ENCODE measurements at regions not wholly inside any gene's neighbourhood (a gene's known extent, or its start where the extent isn't known, plus 50 kb on each side); places are given as distances from the start of the nearest gene placed in this dataset.

DNA sequence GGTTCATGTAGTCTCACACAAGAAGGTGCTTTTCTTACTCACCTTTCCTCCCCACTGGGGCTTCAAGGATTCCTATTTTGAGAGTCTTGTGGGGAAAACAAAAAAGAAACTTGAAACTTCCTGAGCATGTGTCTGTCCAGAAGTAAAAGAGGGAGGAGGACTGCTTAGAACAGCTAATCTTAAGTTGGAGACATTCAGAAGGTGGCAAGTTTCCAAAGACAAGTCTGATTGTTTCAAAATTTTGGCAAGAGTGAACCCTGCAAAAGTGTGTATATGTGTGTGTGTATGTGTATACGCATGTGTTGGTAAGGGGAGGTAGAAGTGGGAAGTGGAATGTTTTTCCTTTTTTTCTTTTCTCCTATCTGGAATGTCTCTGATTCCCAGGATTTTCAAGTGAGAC is 189.0 kb upstream of the FRMPD4 start:
- 0 out of 3 replicates have a peak, but pooled peaks cover 5% of the 10 kb centered on the region for H3K9me3 ChIP-seq
- H3K4me3 ChIP-seq = no peak overlapping the region
- no peak overlapping the region; a peak in 1 of 6 replicates for H3K27ac ChIP-seq
- CTCF ChIA-PET = no interaction called here
- H3K4me1 ChIP-seq = peaks cover 22% of the 10 kb centered on the region
- no peak overlapping the region for H3K4me2 ChIP-seq
- DNase-seq (ENCODE audit: low read depth in 1 of 2, low spot score in 1 of 2) (no peak), ATAC-seq (no peak), FAIRE-seq (no peak)
- WGBS (ENCODE audit: missing lambda C conversion rate) = 87% methylated on average over 1 of the region's 1 CpG
- TF ChIP-seq CTCF (IDR thresholded peaks at IDR 0.05) (no peak), TP53 (CRISPR knock-in tag; IDR thresholded peaks at IDR 0.05) (no peak), NFE2L2 (conservative IDR thresholded peaks at IDR 0.05; ENCODE audit: low read length) (no peak), SMC3 (IDR thresholded peaks at IDR 0.05) (no peak), E2F6 (IDR thresholded peaks at IDR 0.05; ENCODE audit: borderline replicate concordance, low read depth) (no peak), EHMT2 (IDR thresholded peaks at IDR 0.05; ENCODE audit: low read depth) (no peak), CBX2 (IDR thresholded peaks at IDR 0.05; ENCODE audit: borderline replicate concordance, low read depth) (no peak), NPAS2 (CRISPR knock-in tag; IDR thresholded peaks at IDR 0.05; ENCODE audit: borderline replicate concordance) (no peak)
- TF ChIP-seq, protein P1, sequence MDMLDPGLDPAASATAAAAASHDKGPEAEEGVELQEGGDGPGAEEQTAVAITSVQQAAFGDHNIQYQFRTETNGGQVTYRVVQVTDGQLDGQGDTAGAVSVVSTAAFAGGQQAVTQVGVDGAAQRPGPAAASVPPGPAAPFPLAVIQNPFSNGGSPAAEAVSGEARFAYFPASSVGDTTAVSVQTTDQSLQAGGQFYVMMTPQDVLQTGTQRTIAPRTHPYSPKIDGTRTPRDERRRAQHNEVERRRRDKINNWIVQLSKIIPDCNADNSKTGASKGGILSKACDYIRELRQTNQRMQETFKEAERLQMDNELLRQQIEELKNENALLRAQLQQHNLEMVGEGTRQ (IDR thresholded peaks at IDR 0.05) = no peak
- TF ChIP-seq, protein P2, sequence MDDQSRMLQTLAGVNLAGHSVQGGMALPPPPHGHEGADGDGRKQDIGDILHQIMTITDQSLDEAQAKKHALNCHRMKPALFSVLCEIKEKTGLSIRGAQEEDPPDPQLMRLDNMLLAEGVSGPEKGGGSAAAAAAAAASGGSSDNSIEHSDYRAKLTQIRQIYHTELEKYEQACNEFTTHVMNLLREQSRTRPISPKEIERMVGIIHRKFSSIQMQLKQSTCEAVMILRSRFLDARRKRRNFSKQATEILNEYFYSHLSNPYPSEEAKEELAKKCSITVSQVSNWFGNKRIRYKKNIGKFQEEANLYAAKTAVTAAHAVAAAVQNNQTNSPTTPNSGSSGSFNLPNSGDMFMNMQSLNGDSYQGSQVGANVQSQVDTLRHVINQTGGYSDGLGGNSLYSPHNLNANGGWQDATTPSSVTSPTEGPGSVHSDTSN (IDR thresholded peaks at IDR 0.05) = no peak
- POLR2A ChIA-PET = no interaction called here

DNA sequence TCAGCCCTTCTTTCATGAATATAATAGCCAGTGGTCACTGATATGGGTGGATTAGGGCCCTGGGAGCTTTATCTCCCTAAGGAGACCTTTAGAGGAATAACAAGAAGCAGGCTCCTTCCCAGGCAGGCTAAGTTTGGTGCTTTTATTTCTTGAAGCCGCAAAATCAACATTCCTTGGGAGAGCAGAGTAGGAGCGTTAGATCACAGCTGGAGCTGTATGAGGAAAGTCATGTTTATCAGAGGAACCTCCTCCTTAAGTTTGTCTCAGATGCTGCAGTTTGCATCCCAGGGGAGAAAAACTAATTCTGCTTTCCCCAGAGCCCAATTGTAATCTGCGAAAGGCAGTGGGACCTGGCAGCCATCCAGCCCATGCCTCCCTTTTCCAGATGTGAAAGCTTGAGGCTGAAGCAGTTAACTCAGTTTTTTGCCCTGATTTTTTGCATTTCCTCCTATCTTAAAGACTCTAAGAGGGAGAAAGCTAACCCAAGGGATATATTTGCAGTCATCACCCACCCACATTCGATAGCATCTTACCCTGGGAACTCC is 186.0 kb upstream of the FRMPD4 start:
- Histone ChIP-seq H3K4me1 (peaks cover 25% of the 10 kb centered on the region), H3K9me3 (no peaks in the 10 kb centered on the region; the same call in 2 of the 3 replicates), H3K27ac (peak overlapping the region; percentile 79 to 85), H3K4me3 (no peak overlapping the region), H3K4me2 (peak overlapping the region; percentile 68)
- ChIA-PET CTCF (interaction anchor here (1.1 kb wide), 1 partner anchor 749 kb away, joined by 4 read pairs; no protein-coding TSS in a partner anchor), POLR2A (no interaction called here)
- TF ChIP-seq TFCP2L1 (CRISPR knock-in tag; IDR thresholded peaks at IDR 0.05) = no peak
- TF ChIP-seq HOXB13 (CRISPR knock-in tag; IDR thresholded peaks at IDR 0.05; ENCODE audit: low read depth) = no peak
- TF ChIP-seq, protein P3, sequence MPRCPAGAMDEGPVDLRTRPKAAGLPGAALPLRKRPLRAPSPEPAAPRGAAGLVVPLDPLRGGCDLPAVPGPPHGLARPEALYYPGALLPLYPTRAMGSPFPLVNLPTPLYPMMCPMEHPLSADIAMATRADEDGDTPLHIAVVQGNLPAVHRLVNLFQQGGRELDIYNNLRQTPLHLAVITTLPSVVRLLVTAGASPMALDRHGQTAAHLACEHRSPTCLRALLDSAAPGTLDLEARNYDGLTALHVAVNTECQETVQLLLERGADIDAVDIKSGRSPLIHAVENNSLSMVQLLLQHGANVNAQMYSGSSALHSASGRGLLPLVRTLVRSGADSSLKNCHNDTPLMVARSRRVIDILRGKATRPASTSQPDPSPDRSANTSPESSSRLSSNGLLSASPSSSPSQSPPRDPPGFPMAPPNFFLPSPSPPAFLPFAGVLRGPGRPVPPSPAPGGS (IDR thresholded peaks at IDR 0.05) = no peak
- no peak for TF ChIP-seq MAZ (IDR thresholded peaks at IDR 0.05; ENCODE audit: borderline replicate concordance, low read depth, low read length)
- TF ChIP-seq POLR2A (IDR thresholded peaks at IDR 0.05; ENCODE audit: low read length) = no peak
- no peak for TF ChIP-seq ZSCAN20 (CRISPR knock-in tag; IDR thresholded peaks at IDR 0.05)
- no peak for TF ChIP-seq NPAS2 (CRISPR knock-in tag; IDR thresholded peaks at IDR 0.05; ENCODE audit: borderline replicate concordance)
- no peak for DNase-seq (ENCODE audit: low read depth in 1 of 2, low spot score in 1 of 2)
- 71% methylated on average over 4 of the region's 4 CpGs for WGBS (ENCODE audit: missing lambda C conversion rate)
- ATAC-seq = no peak
- FAIRE-seq = peak; percentile 96

GRCh38 chrX:11953615-11954014 is 184.7 kb upstream of the FRMPD4 start:
- ATAC-seq = peak; percentile 95 to 98
- Histone ChIP-seq H3K4me2 (peak overlapping the region; percentile 68), H3K9me3 (no peaks in the 10 kb centered on the region; the same call in 2 of the 3 replicates), H3K4me1 (peaks cover 25% of the 10 kb centered on the region), H3K27ac (peak overlapping the region; percentile 79 to 85), H3K4me3 (no peak overlapping the region)
- POLR2A ChIA-PET = no interaction called here
- CTCF ChIA-PET = interaction anchor here (0.9 to 1.2 kb wide), 2 partner anchors 14 to 166 kb away, joined by 3 read pairs; no protein-coding TSS in a partner anchor
- DNase-seq (ENCODE audit: low read depth in 1 of 2, low spot score in 1 of 2) = peak; percentile 62 to 95
- FAIRE-seq = no peak
- 0% methylated on average over 2 of the region's 2 CpGs for WGBS (ENCODE audit: missing lambda C conversion rate)
- TF ChIP-seq GATA3 (IDR thresholded peaks at IDR 0.05; ENCODE audit: borderline replicate concordance) = peak; percentile 87; the same call in 1 of the 2 replicates
- TF ChIP-seq SREBF2 (IDR thresholded peaks at IDR 0.05) = no peak
- no peak for TF ChIP-seq ZSCAN20 (CRISPR knock-in tag; IDR thresholded peaks at IDR 0.05)
- no peak for TF ChIP-seq RCOR1 (IDR thresholded peaks at IDR 0.05; ENCODE audit: low read depth, low read length)
- TF ChIP-seq, protein P4, sequence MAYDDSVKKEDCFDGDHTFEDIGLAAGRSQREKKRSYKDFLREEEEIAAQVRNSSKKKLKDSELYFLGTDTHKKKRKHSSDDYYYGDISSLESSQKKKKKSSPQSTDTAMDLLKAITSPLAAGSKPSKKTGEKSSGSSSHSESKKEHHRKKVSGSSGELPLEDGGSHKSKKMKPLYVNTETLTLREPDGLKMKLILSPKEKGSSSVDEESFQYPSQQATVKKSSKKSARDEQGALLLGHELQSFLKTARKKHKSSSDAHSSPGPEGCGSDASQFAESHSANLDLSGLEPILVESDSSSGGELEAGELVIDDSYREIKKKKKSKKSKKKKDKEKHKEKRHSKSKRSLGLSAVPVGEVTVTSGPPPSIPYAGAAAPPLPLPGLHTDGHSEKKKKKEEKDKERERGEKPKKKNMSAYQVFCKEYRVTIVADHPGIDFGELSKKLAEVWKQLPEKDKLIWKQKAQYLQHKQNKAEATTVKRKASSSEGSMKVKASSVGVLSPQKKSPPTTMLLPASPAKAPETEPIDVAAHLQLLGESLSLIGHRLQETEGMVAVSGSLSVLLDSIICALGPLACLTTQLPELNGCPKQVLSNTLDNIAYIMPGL (CRISPR knock-in tag; IDR thresholded peaks at IDR 0.05; ENCODE audit: borderline replicate concordance) = no peak
- TF ChIP-seq POLR2A (IDR thresholded peaks at IDR 0.05; ENCODE audit: low read length) = no peak
- peak; percentile 85 for TF ChIP-seq JUNB (IDR thresholded peaks at IDR 0.05)
- TF ChIP-seq ZC3H11A (IDR thresholded peaks at IDR 0.05) = no peak
- no peak for TF ChIP-seq TP53 (CRISPR knock-in tag; IDR thresholded peaks at IDR 0.05)
- peak; percentile 59 for TF ChIP-seq MAFK (IDR thresholded peaks at IDR 0.05; ENCODE audit: partially characterized antibody)
- peak in 1 of 2 experiments; percentile 53; a peak in 1 of 4 replicates for TF ChIP-seq CEBPB (IDR thresholded peaks at IDR 0.05)
- peak; percentile 34; the same call in 2 of the 3 replicates for TF ChIP-seq SMC3 (IDR thresholded peaks at IDR 0.05)
- TF ChIP-seq, protein P2 (IDR thresholded peaks at IDR 0.05) = no peak

Measured in A549 (cell line).